A549 (cell line): ENCODE measurements at regions not wholly inside any gene's neighbourhood (a gene's known extent, or its start where the extent isn't known, plus 50 kb on each side); places are given as distances from the start of the nearest gene placed in this dataset.
"Not testable (repeated sequence)": the region's sequence is repeated elsewhere in the genome, so short reads cannot be mapped to it uniquely, and the experiment has no call there.

Experiments
- CTCF ChIP-seq: fragments of >200 bp; sonication (Bioruptor Twin); formaldehyde crosslinking; IDR thresholded peaks from 3 replicates; pipeline ENCODE4 v1.5.1; 2016
- RAD21 ChIP-seq, 2 experiments: fragments of >200 bp in 1 of 2; sonication (Bioruptor Twin) in 1 of 2; formaldehyde crosslinking in 1 of 2; IDR thresholded peaks in 1 of 2; conservative IDR thresholded peaks in 1 of 2; 2 replicates in 1 of 2; 3 replicates in 1 of 2; pipeline ENCODE4 v1.6.1; 2012 to 2018; ENCODE audit warnings: inconsistent platforms in 1 of 2

DNA sequence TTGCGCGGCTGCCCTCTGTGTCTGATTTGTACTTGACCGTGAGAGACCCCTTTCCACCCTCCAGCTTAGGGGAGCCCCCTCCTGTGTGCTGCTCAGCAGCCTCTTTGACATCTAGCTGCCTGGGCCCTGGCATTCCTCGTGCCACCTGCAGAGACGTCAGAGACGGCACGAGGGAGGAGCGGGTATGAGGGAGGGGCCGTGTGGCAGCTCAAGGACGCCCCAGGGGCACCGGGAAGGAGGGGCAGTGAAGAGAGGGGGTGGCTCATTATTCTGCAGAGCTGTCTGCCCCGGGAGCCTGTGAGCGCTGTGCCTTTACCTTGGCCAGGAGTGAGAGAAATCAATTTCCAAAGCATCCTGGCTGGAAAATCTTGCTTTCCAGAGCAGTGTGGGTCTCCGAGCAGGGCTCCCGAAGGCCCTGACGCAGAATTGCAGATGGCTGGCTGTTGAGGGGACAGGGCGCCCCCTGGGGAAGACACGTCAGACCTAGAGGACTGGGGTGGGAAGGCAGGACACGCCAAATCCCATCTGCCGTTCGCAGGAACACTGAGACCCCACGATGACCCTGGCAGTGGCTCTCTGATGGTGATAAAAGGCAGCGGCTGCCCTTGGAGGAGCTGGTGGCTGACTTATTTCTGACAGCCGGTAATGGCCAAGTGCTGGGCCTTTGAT is 3950.5 kb upstream of the TPTE start:
- not testable (repeated sequence) for TF ChIP-seq CTCF; RAD21 (conservative IDR thresholded peaks at IDR 0.05 in 1 of 2, IDR thresholded peaks at IDR 0.05 in 1 of 2)
